ENCODE measurements at regions not wholly inside any gene's neighbourhood (a gene's known extent, or its start where the extent isn't known, plus 50 kb on each side); places are given as distances from the start of the nearest gene placed in this dataset.

GRCh38 chr2:43023791-43024514 lies 202.5 kb downstream of the ZFP36L2 start:
- TF ChIP-seq CTCF (IDR thresholded peaks at IDR 0.05; ENCODE audit: insufficient read depth, low read length): no peak
- DNase-seq (ENCODE audit: low read depth): no peak
- no peak overlapping the region for H3K4me3 ChIP-seq (ENCODE audit: low read depth, low read length)

- H3K4me3 ChIP-seq (ENCODE audit: low read depth, low read length): no peak overlapping the region
- TF ChIP-seq CTCF (IDR thresholded peaks at IDR 0.05; ENCODE audit: insufficient read depth, low read length): no peak
- DNase-seq (ENCODE audit: low read depth): no peak
Observed at GRCh38 chr2:43022896-43023295, 203.5 kb downstream of the ZFP36L2 start.

DNA sequence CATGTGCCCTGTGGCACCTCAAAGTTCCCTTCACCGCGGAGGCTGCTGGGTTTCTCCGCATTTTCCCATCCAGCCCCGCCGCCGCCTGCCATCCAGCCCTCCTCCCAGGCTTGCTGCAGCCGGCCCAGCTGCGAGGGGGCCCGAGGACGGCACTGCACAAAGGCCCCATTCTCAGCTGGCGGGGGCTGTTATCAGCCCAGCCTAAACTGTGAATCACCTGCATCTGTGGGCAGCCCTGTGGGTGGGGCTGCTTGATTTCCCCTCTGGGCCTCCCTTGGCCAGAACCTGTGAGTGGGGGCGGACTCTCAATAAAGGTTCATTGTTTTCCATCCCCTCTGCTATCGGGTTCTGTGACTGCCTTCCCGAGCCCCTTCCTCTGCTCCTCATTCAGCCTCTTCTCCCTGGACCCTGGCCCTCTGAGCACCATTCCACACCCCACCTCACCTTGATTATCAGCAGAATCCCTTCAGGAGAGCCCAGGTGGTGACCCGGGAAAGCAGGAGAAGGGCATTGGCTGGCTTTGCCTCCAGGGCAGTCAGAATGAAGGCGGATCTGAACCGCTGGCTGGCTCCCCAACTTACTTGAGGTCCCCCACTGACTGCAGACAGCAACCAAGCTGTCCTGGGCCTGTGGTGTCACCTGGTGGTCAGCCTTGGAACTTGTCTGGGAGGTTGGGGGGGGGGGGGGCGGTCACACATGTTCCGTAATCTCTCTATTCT lies 204.5 kb downstream of the ZFP36L2 start:
- peak; percentile 38 for TF ChIP-seq CTCF (IDR thresholded peaks at IDR 0.05; ENCODE audit: insufficient read depth, low read length)
- H3K4me3 ChIP-seq (ENCODE audit: low read depth, low read length): no peak overlapping the region
- no peak for DNase-seq (ENCODE audit: low read depth)

- no peak for DNase-seq (ENCODE audit: low read depth)
- no peak for TF ChIP-seq CTCF (IDR thresholded peaks at IDR 0.05; ENCODE audit: insufficient read depth, low read length)
Observed at GRCh38 chr2:43020990-43021669, 205.3 kb downstream of the ZFP36L2 start.

DNA sequence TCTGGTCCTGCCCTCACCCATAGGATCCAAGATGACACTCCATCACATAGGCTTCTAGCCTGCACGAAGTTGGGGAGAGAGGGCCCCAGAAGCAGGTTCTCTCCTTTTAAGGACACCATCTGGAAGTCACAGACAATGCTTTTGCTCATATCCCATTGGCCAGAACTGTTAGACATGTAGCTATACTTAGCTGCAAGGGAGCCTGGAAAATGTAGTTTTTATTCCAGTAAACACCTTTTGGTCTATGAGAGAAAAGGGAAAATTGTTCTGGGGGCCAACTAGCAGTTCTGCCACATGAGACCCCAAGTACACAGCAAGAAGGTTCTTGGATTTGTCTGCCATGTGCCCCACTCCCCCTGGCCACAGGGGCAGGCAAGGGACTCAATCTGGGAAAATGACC lies 206.1 kb downstream of the ZFP36L2 start:
- H3K4me3 ChIP-seq (ENCODE audit: low read depth, low read length): no peak overlapping the region
- DNase-seq (ENCODE audit: low read depth): no peak
- no peak for TF ChIP-seq CTCF (IDR thresholded peaks at IDR 0.05; ENCODE audit: insufficient read depth, low read length)

More at GRCh38 chr2:43020990-43021669, 205.3 kb downstream of the ZFP36L2 start:
- no peak overlapping the region for H3K4me3 ChIP-seq (ENCODE audit: low read depth, low read length)

GRCh38 chr2:43019536-43020183 lies 206.7 kb downstream of the ZFP36L2 start:
- TF ChIP-seq CTCF (IDR thresholded peaks at IDR 0.05; ENCODE audit: insufficient read depth, low read length): no peak
- H3K4me3 ChIP-seq (ENCODE audit: low read depth, low read length): no peak overlapping the region
- no peak for DNase-seq (ENCODE audit: low read depth)

Measured in fibroblast of the aortic adventitia (primary cell).